Hepatocyte (in vitro differentiated cells): ENCODE measurements at regions not wholly inside any gene's neighbourhood (a gene's known extent, or its start where the extent isn't known, plus 50 kb on each side); places are given as distances from the start of the nearest gene placed in this dataset.

Experiments used
- EZH2phosphoT487 ChIP-seq: fragments of 200-600 bp; sonication (generic); IDR thresholded peaks from one replicate; pipeline ENCODE4 v1.6.1; 2018; ENCODE audit warnings: antibody characterized with exemption, mild to moderate bottlenecking, low read depth, moderate library complexity; ENCODE audit not compliant: unreplicated experiment, severe bottlenecking
- TF ChIP-seq, protein P1 (sequence below): fragments of 200-600 bp; sonication (generic); IDR thresholded peaks from 2 replicates; pipeline ENCODE4 v1.5.1; 2016; ENCODE audit warnings: antibody characterized with exemption, mild to moderate bottlenecking; ENCODE audit not compliant: poor library complexity

DNA sequence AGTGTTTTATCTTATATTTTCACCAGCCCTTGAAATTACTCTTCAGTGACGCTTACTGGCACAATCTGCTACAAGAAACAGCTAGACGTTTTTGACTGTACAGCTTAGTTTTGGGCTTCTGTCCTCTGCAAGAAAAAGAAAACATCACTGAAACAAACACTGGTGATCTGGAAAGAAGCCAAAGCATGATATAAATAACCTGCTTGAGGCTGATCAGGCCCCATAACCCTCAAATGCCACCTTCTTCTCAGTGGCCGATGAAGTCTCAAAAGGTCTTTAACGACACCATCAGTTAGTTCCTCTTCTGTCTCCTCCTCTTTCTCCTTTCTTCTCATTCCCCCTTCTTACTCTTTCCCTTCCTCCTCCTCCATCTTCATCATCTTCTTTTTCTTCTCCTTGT, 942.3 kb upstream of the TMEM132C start:
- TF ChIP-seq EZH2phosphoT487 = no peak
- TF ChIP-seq, protein P1, sequence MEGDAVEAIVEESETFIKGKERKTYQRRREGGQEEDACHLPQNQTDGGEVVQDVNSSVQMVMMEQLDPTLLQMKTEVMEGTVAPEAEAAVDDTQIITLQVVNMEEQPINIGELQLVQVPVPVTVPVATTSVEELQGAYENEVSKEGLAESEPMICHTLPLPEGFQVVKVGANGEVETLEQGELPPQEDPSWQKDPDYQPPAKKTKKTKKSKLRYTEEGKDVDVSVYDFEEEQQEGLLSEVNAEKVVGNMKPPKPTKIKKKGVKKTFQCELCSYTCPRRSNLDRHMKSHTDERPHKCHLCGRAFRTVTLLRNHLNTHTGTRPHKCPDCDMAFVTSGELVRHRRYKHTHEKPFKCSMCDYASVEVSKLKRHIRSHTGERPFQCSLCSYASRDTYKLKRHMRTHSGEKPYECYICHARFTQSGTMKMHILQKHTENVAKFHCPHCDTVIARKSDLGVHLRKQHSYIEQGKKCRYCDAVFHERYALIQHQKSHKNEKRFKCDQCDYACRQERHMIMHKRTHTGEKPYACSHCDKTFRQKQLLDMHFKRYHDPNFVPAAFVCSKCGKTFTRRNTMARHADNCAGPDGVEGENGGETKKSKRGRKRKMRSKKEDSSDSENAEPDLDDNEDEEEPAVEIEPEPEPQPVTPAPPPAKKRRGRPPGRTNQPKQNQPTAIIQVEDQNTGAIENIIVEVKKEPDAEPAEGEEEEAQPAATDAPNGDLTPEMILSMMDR = no peak
